PC-9 (cell line): ENCODE measurements at regions not wholly inside any gene's neighbourhood (a gene's known extent, or its start where the extent isn't known, plus 50 kb on each side); places are given as distances from the start of the nearest gene placed in this dataset.

Experiments used
- BruUV-seq: library from RNA; stranded (reverse); fragments of 400-500 nt; replicated peaks from 2 replicates; lab custom pipeline; 2021; lab: Mats Ljungman, UMichigan
- CTCF ChIA-PET: fragments of 300-600 bp; sonication (Branson Sonifier 250); formaldehyde crosslinking; loops from one replicate; lab custom pipeline; 2022; ENCODE audit warnings: antibody characterized with exemption; lab: Charles Lee
- POLR2A ChIA-PET: fragments of 300-600 bp; sonication (Branson Sonifier 250); formaldehyde crosslinking; loops from one replicate; lab custom pipeline; 2022; ENCODE audit warnings: antibody characterized with exemption; ENCODE audit not compliant: unreplicated experiment; lab: Charles Lee
- DNase-seq, 2 experiments: peaks; one replicate each; pipeline versions ENCODE4 v3.0.0 to v3.0.0-alpha.2; 2015 to 2022; ENCODE audit warnings: mixed read lengths in 1 of 2
- H2AFZ ChIP-seq: fragments of 200-600 bp; sonication (generic); 2 replicates; pipeline ENCODE4 v1.8.1; 2017; ENCODE audit warnings: antibody characterized with exemption
- H3F3A ChIP-seq: fragments of 200-600 bp; sonication (generic); 2 replicates; pipeline ENCODE4 v1.8.1; 2017; ENCODE audit warnings: antibody characterized with exemption, mild to moderate bottlenecking, low read depth; ENCODE audit not compliant: insufficient read depth
- H3K27ac ChIP-seq: fragments of 200-600 bp; sonication (generic); 2 replicates; pipeline ENCODE4 v1.6.1; 2016; ENCODE audit warnings: mixed run types
- H3K27me3 ChIP-seq: fragments of 200-600 bp; sonication (generic); 2 replicates; pipeline ENCODE4 v1.6.1; 2016; ENCODE audit warnings: low read depth, mixed run types; ENCODE audit not compliant: insufficient read depth
- H3K36me3 ChIP-seq: fragments of 200-600 bp; sonication (generic); 2 replicates; pipeline ENCODE4 v1.6.1; 2016; ENCODE audit warnings: low read depth, mixed run types
- H3K4me1 ChIP-seq: fragments of 200-600 bp; sonication (generic); replicated peaks from 2 replicates; pipeline ENCODE4 v1.6.1; 2016; ENCODE audit warnings: mixed run types; ENCODE audit not compliant: insufficient read depth
- H3K4me2 ChIP-seq: fragments of 200-600 bp; sonication (generic); 2 replicates; pipeline ENCODE4 v1.6.1; 2017; ENCODE audit warnings: mixed run types
- H3K4me3 ChIP-seq: fragments of 200-600 bp; sonication (generic); 2 replicates; pipeline ENCODE4 v1.6.1; 2016; ENCODE audit warnings: mixed run types
- H3K79me2 ChIP-seq: fragments of 200-600 bp; sonication (generic); 2 replicates; pipeline ENCODE4 v1.6.1; 2017; ENCODE audit warnings: low read depth, mixed run types
- H3K9me2 ChIP-seq: fragments of 200-600 bp; sonication (generic); 2 replicates; pipeline ENCODE4 v1.8.1; 2017; ENCODE audit warnings: mild to moderate bottlenecking; ENCODE audit not compliant: insufficient read depth
- H3K9me3 ChIP-seq: fragments of 200-600 bp; sonication (generic); 2 replicates; pipeline ENCODE4 v1.8.1; 2016; ENCODE audit warnings: low read depth; ENCODE audit not compliant: insufficient read depth
- H4K20me1 ChIP-seq: fragments of 200-600 bp; sonication (generic); 2 replicates; pipeline ENCODE4 v1.8.1; 2017; ENCODE audit not compliant: insufficient read depth
- CTCF ChIP-seq: fragments of 200-600 bp; sonication (generic); conservative IDR thresholded peaks from 2 replicates; pipeline ENCODE4 v1.6.1; 2017; ENCODE audit warnings: mixed run types, antibody characterized with exemption, mild to moderate bottlenecking, moderate library complexity
- EZH2 ChIP-seq: fragments of 200-600 bp; sonication (generic); IDR thresholded peaks from 2 replicates; pipeline ENCODE4 v1.8.0; 2017; ENCODE audit warnings: antibody characterized with exemption, low read depth
- intact Hi-C: fragments of 100-400 bp; cut with micrococcal nuclease; formaldehyde crosslinking; loops from one replicate; pipeline ENCODE4 v1.10.0; 2022; ENCODE audit not compliant: unreplicated experiment

GRCh38 chr6:21749754-21750153 lies 156.2 kb downstream of the SOX4 start:
- H3K9me3 ChIP-seq: no peaks in the 10 kb centered on the region
- no peak overlapping the region for H2AFZ ChIP-seq
- no TSS peak for BruUV-seq
- no peak overlapping the region for H3K4me2 ChIP-seq
- ChIA-PET POLR2A (no interaction called here), CTCF (no interaction called here)
- H4K20me1 ChIP-seq: no peaks in the 10 kb centered on the region
- intact Hi-C loops: loop anchor here (5.0 kb wide), 1 partner anchor 152 kb away; no protein-coding TSS in a partner anchor
- H3K79me2 ChIP-seq: no peaks in the 10 kb centered on the region
- no peak overlapping the region for H3K27ac ChIP-seq
- no peak overlapping the region for H3K4me3 ChIP-seq
- no peaks in the 10 kb centered on the region for H3K36me3 ChIP-seq
- no peaks in the 10 kb centered on the region for H3K27me3 ChIP-seq
- H3K9me2 ChIP-seq: no peaks in the 10 kb centered on the region
- DNase-seq: no peak
- H3K4me1 ChIP-seq: peaks cover 57% of the 10 kb centered on the region
- peaks cover 28% of the 10 kb centered on the region; the same call in 1 of the 2 replicates for H3F3A ChIP-seq
- TF ChIP-seq CTCF: no peak
- no peak for TF ChIP-seq EZH2

- intact Hi-C loops: loop anchor here (5.0 kb wide), 1 partner anchor 153 kb away; no protein-coding TSS in a partner anchor
- peaks cover 64% of the 10 kb centered on the region for H3K4me1 ChIP-seq
- H3K9me3 ChIP-seq: no peaks in the 10 kb centered on the region
- no peak overlapping the region for H3K27ac ChIP-seq
- H3K36me3 ChIP-seq: no peaks in the 10 kb centered on the region
- H3F3A ChIP-seq: peaks cover 29% of the 10 kb centered on the region; the same call in 1 of the 2 replicates
- H3K4me3 ChIP-seq: no peak overlapping the region
- no peaks in the 10 kb centered on the region for H4K20me1 ChIP-seq
- ChIA-PET CTCF (no interaction called here), POLR2A (interaction anchor here (0.6 kb wide), 1 partner anchor 157 kb away, joined by 3 read pairs; the partner anchor contains the start of gene SOX4)
- DNase-seq: no peak
- no peak overlapping the region for H2AFZ ChIP-seq
- H3K27me3 ChIP-seq: no peaks in the 10 kb centered on the region
- TF ChIP-seq EZH2 (no peak), CTCF (no peak)
- no peaks in the 10 kb centered on the region for H3K79me2 ChIP-seq
- H3K9me2 ChIP-seq: no peaks in the 10 kb centered on the region
- H3K4me2 ChIP-seq: no peak overlapping the region
- BruUV-seq: no TSS peak
Observed at GRCh38 chr6:21750575-21750974, 157.0 kb downstream of the SOX4 start.

- DNase-seq: no peak
- Histone ChIP-seq H4K20me1 (no peaks in the 10 kb centered on the region), H3F3A (peaks cover 29% of the 10 kb centered on the region; the same call in 1 of the 2 replicates), H3K27me3 (no peaks in the 10 kb centered on the region), H2AFZ (no peak overlapping the region), H3K27ac (peak overlapping the region; percentile 66; the same call in 1 of the 2 replicates), H3K4me2 (peak overlapping the region; percentile 55), H3K9me2 (no peaks in the 10 kb centered on the region), H3K9me3 (no peaks in the 10 kb centered on the region), H3K36me3 (no peaks in the 10 kb centered on the region), H3K4me3 (no peak overlapping the region), H3K4me1 (peaks cover 66% of the 10 kb centered on the region), H3K79me2 (no peaks in the 10 kb centered on the region)
- no TSS peak for BruUV-seq
- TF ChIP-seq EZH2 (no peak), CTCF (no peak)
- ChIA-PET POLR2A (interaction anchor here (0.7 kb wide), 1 partner anchor 158 kb away, joined by 6 read pairs; the partner anchor contains the start of gene SOX4), CTCF (no interaction called here)
- intact Hi-C loops: loop anchor here (1.0 to 5.0 kb wide), 3 partner anchors 20 to 154 kb away; no protein-coding TSS in a partner anchor
Observed at GRCh38 chr6:21751608-21752007, 158.1 kb downstream of the SOX4 start.
